Brain microvascular endothelial cell (primary cell): ENCODE measurements at regions not wholly inside any gene's neighbourhood (a gene's known extent, or its start where the extent isn't known, plus 50 kb on each side); places are given as distances from the start of the nearest gene placed in this dataset.

Experiments
- DNase-seq: peaks from one replicate; pipeline ENCODE4 v3.0.0-alpha.2; 2020
- H3K27ac ChIP-seq: fragments of 250-450 bp; sonication (Bioruptor Pico); 2 replicates; pipeline ENCODE4 v1.5.1; 2020; ENCODE audit warnings: mild to moderate bottlenecking, moderate library complexity
- H3K27me3 ChIP-seq: fragments of 250-450 bp; sonication (Bioruptor Pico); replicated peaks from 2 replicates; pipeline ENCODE4 v1.5.1; 2020; ENCODE audit warnings: mild to moderate bottlenecking
- H3K36me3 ChIP-seq: fragments of 250-450 bp; sonication (Bioruptor Pico); replicated peaks from 2 replicates; pipeline ENCODE4 v1.5.1; 2020; ENCODE audit warnings: mild to moderate bottlenecking
- H3K4me3 ChIP-seq: 2 replicates; pipeline ENCODE4 v1.5.1; 2011; ENCODE audit warnings: low read depth, mild to moderate bottlenecking, control low read depth, low read length, moderate library complexity
- CTCF ChIP-seq: IDR thresholded peaks from 2 replicates; pipeline ENCODE4 v1.5.1; 2011; ENCODE audit warnings: low read depth, mild to moderate bottlenecking, moderate library complexity, low read length, control low read depth, inconsistent platforms; ENCODE audit errors: missing control alignments
- in situ Hi-C: cut with HindIII; loops from 2 replicates; pipeline ENCODE4 v1.10.0; 2017; ENCODE audit warnings: low sequenced_read_pairs, low pct_ligation_motif_present

DNA sequence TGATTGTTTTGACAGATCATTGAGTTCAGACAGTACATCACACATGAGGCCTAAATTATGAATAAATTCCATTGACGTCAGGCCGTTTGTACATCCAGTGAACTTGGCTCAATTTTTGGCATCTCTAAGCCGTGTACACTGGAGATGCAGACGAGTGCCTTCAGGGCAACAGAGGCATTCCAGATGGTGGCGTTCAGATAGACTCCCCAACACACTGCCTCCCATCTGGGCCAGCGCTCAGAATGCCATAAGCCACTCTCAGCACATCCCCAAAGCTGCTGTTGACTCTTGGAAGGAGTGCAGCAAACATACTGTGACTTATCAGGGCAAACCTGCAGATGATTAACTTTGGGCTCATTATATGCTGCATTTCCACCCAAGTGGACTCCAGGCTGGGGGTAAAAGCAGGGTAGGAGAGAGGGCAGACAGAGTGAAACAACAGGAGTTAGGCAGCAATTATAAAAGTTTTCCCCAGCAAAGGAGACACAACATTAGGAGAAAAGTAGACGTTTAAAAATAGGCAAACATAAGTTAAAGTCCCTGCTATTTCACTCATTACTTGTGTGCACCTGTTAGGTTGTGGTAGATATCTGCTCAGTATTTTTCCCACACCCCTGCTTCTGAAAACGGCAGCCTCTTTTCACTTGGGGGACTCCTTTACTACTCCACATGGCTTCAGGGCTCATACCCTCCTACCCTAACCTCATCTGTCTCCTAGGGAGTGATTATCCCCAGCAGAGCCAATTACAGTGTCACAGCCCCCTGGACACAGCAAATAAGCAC lies 60.2 kb upstream of the PDE3B start:
- TF ChIP-seq CTCF: no peak
- in situ Hi-C loops: no loop called here
- Histone ChIP-seq H3K36me3 (no peaks in the 10 kb centered on the region), H3K27me3 (no peaks in the 10 kb centered on the region), H3K4me3 (no peak overlapping the region), H3K27ac (no peak overlapping the region)
- no peak for DNase-seq

DNA sequence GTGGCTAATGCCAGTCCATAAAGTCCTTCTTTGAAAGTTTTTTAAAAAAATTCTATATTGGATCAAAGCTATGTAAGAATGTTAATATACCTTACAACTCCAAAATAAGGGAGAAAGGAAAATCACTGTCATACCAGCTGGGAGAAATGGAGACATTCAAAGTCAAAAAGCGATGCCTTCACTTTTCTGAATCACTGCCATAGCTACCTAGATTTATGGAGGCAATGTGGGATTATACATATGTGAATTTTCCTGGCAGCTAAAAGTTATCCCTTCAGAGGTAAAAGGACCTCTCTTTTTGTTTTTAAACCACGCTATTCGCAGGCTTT lies 59.6 kb upstream of the PDE3B start:
- DNase-seq: no peak
- H3K27me3 ChIP-seq: no peaks in the 10 kb centered on the region
- no peak overlapping the region for H3K27ac ChIP-seq
- in situ Hi-C loops: no loop called here
- H3K4me3 ChIP-seq: no peak overlapping the region
- no peak for TF ChIP-seq CTCF
- no peaks in the 10 kb centered on the region for H3K36me3 ChIP-seq

GRCh38 chr11:14584595-14584994 lies 59.0 kb upstream of the PDE3B start:
- H3K27me3 ChIP-seq: no peaks in the 10 kb centered on the region
- in situ Hi-C loops: no loop called here
- no peak overlapping the region for H3K4me3 ChIP-seq
- no peak for TF ChIP-seq CTCF
- H3K36me3 ChIP-seq: no peaks in the 10 kb centered on the region
- H3K27ac ChIP-seq: no peak overlapping the region
- DNase-seq: no peak

DNA sequence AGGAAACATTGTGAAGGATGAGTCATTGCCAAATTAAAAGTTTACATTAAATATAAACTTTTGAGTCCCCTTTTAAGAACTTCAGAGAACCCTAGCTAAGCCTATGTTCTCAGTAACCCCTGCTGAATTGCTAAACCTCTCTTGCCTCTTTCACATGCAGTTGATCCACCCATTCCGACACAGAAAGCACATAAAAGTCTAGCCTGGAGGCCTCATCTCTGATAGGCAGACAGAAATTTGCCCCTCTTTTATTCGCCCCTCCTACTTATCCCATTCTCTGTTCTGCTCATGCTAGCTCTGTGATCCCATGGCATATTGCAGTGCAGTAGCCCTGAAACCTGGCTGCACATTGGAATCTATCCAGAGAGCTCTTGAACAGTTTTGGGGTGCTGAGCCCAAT lies 58.2 kb upstream of the PDE3B start:
- TF ChIP-seq CTCF: no peak
- no peak overlapping the region for H3K4me3 ChIP-seq
- DNase-seq: no peak
- H3K27me3 ChIP-seq: no peaks in the 10 kb centered on the region
- in situ Hi-C loops: no loop called here
- H3K36me3 ChIP-seq: no peaks in the 10 kb centered on the region
- H3K27ac ChIP-seq: no peak overlapping the region

DNA sequence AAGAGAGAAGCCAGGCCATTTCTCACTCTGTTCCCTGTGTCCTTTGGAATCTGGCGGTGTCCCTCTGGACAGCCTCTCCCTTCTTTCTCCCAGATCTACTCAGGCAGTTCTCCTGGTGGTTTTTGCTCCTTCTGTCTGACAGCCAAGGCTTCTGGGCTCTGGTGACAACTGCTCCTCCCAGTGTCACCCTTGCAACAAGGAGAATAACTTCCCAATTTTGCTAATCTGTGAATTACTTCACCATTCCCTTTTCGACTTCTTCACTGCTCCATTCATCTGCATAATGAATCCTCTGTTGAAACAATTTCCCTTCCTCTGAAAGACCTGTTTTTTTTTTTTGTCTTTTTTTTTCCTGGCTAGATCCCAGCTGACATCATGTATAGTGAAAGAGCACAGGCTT lies 56.3 kb upstream of the PDE3B start:
- no peak overlapping the region for H3K27ac ChIP-seq
- in situ Hi-C loops: no loop called here
- DNase-seq: no peak
- H3K4me3 ChIP-seq: no peak overlapping the region
- TF ChIP-seq CTCF: no peak
- no peaks in the 10 kb centered on the region for H3K36me3 ChIP-seq
- H3K27me3 ChIP-seq: no peaks in the 10 kb centered on the region

DNA sequence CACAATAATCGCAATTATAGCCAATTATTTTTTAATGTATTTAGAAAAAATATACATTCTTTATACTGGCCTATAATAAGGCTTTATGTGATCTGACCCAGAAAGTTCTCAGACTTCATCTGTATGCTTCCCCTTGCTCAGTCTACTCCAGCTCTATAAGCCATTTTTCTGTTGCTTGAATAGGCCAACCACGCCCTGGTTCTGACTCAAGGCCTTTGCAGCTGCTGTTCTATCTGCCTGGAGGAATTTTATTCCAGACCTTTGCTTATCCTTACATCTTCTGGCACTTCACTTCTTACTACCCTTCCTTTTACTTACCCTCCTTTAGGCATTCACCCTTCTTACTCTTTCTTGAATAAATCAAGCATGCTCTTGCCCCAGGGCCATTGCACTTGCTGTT lies 54.9 kb upstream of the PDE3B start:
- in situ Hi-C loops: no loop called here

More for the DNA sequence above, 54.9 kb upstream of the PDE3B start:
- H3K4me3 ChIP-seq: no peak overlapping the region
- H3K27ac ChIP-seq: no peak overlapping the region
- H3K27me3 ChIP-seq: no peaks in the 10 kb centered on the region
- DNase-seq: no peak
- no peaks in the 10 kb centered on the region for H3K36me3 ChIP-seq
- TF ChIP-seq CTCF: no peak
